Thyroid gland (tissue), 4 donors: ENCODE measurements at regions not wholly inside any gene's neighbourhood (a gene's known extent, or its start where the extent isn't known, plus 50 kb on each side); places are given as distances from the start of the nearest gene placed in this dataset.

Source experiments
- DNase-seq, 2 donors: peaks; one replicate each; pipeline ENCODE4 v3.0.0-alpha.2; 2019
- H3K27ac ChIP-seq, 3 donors: fragments of 200-600 bp; sonication (generic); 1 replicate in 2 of 3; 2 replicates in 1 of 3; pipeline ENCODE4 v1.5.1; 2016 to 2019; ENCODE audit warnings: mild to moderate bottlenecking in 1 of 3, moderate library complexity in 1 of 3
- H3K27me3 ChIP-seq: fragments of 200-600 bp; sonication (generic); one replicate; pipeline ENCODE4 v1.5.1; 2019
- H3K36me3 ChIP-seq, 2 donors: fragments of 200-600 bp; sonication (generic); one replicate each; pipeline ENCODE4 v1.5.1; 2016 to 2019
- H3K4me1 ChIP-seq, 2 donors: fragments of 200-600 bp; sonication (generic); one replicate each; pipeline ENCODE4 v1.5.1; 2017 to 2019
- H3K4me3 ChIP-seq, 3 donors: fragments of 200-600 bp; sonication (generic); replicated peaks in 1 of 3; 1 replicate in 2 of 3; 2 replicates in 1 of 3; pipeline ENCODE4 v1.5.1; 2016; ENCODE audit warnings: mild to moderate bottlenecking in 1 of 3
- H3K9me3 ChIP-seq: fragments of 200-600 bp; sonication (generic); one replicate; pipeline ENCODE4 v1.5.1; 2017
- CTCF ChIP-seq, 6 experiments: fragments of 200-600 bp in 3 of 6; fragments of 450-650 bp in 3 of 6; sonication (generic) in 3 of 6; IDR thresholded peaks; one replicate each; pipeline ENCODE4 v1.5.1; 2016 to 2019; ENCODE audit warnings: antibody characterized with exemption in 6 of 6, mild to moderate bottlenecking in 2 of 6, inconsistent platforms in 1 of 6, moderate library complexity in 1 of 6
- POLR2A ChIP-seq, 2 donors: fragments of 450-650 bp; IDR thresholded peaks; one replicate each; pipeline ENCODE4 v1.6.1; 2017; ENCODE audit warnings: antibody characterized with exemption in 2 of 2, mild to moderate bottlenecking in 2 of 2, moderate library complexity in 1 of 2
- WGBS, 2 donors: methylation state at CpG; one replicate each; pipeline ENCODE4 v1.1.5; 2017; 5-methylcytosine and 5-hydroxymethylcytosine counted together
- intact Hi-C: fragments of 100-400 bp; cut with DNase I; formaldehyde crosslinking; loops from one replicate; pipeline ENCODE4 v1.15.1; 2023

DNA sequence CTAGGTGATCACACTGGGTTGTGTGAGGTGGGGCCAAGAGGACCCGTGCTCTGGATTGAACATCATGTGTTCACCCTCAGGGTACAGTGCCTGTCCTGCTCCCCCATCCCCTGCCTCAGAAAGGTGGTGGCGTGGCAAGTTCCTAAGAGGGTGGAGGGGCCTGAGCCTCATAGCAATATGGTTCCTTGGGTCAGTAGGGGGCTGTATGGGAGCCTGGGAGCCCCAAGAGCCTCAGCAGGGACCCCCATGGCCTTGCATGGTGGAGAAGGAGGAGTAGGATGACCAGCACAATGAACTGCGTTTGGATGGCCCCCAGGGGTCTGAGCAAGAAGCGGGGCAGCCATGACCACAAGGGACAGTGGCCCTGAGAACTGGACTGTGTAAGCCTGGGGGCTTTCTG, 89.6 kb upstream of the SHB start:
- no peaks in the 10 kb centered on the region for H3K27me3 ChIP-seq
- no peaks in the 10 kb centered on the region for H3K36me3 ChIP-seq
- TF ChIP-seq CTCF (IDR thresholded peaks at IDR 0.05) (no peak), POLR2A (IDR thresholded peaks at IDR 0.05) (no peak)
- H3K27ac ChIP-seq, result no peak overlapping the region
- WGBS, 2 donors, result 88 to 96% methylated on average over 3 to 4 of the region's 4 CpGs
- no peaks in the 10 kb centered on the region for H3K4me1 ChIP-seq
- H3K4me3 ChIP-seq, result no peak overlapping the region
- intact Hi-C loops, result loop anchor here (5.0 kb wide), 1 partner anchor 246 kb away; no protein-coding TSS in a partner anchor
- H3K9me3 ChIP-seq, result no peaks in the 10 kb centered on the region
- no peak for DNase-seq

DNA sequence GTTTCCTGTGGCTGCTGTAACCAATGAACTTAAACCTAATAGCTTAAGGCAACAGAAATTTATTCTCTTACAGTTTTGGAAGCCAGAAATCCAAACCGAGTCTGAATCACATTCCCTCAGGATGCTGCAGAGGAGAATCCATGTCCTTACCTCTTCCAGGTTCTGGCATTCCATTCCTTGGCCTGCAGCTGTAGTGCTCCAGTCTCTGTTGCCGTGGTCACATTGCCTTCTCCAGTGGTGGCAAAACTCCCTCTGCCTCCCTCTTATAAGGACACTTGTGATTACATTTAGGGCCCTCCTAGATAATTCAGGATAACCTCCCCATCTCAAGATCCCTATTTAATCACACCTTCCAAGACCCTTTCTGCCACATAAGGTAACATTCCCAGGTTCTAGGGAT, 88.7 kb upstream of the SHB start:
- 82 to 85% methylated on average over 2 of the region's 2 CpGs for WGBS, 2 donors
- no peak overlapping the region for H3K4me3 ChIP-seq

DNA sequence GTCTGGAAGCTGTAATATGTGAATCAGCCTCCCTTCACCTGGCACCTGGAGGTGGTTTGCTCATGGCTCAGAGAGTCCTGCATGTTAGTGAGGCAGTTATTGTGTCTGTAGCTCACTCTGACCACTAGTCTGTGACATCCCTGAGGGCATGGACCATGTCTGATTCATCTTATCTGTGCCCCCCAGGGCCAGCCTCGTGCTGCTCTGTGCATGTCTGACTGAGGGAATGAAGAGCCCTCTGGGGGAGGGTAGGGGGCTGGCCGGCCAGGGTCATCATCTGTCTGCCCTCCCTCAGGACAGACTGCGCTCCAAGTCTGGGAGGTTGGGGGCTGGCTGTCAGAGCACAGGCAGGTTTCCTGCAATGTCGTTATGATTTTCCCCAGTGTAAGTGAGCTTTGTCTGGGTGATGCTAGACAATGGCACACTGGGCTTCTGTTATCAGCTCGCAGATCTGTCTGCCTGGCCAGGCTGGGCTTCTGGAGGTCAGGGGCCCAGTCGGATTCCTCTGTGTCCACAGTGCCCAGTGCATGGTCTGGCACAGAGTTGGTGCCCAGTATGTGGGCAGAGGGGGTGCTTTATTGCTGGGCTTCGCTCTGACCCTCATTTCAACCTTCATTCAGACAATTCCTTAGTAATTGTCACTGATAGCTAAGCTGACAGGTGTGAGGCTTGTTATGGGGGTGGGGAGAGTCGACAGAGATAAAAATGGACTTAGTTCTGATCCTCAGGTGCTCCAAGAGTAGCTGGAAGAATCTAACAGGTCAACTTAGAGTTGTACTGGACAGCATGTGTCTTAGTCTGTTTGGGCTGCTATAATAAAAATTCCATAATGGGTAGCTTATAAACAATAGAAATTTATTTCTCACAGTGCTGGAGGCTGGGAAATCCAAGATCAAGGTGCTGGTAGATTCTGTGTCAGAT, 85.7 kb upstream of the SHB start:
- no peak for TF ChIP-seq CTCF (IDR thresholded peaks at IDR 0.05)
- TF ChIP-seq POLR2A (IDR thresholded peaks at IDR 0.05), result no peak
- Histone ChIP-seq H3K27me3 (no peaks in the 10 kb centered on the region), H3K4me1 (no peaks in the 10 kb centered on the region), H3K27ac (no peak overlapping the region), H3K36me3 (no peaks in the 10 kb centered on the region), H3K9me3 (no peaks in the 10 kb centered on the region), H3K4me3 (no peak overlapping the region)
- intact Hi-C loops, result loop anchor here (5.0 kb wide), 1 partner anchor 242 kb away; no protein-coding TSS in a partner anchor
- DNase-seq, result no peak
- WGBS, 2 donors, result 65 to 71% methylated on average over 5 to 6 of the region's 8 CpGs

More for the DNA sequence above, 88.7 kb upstream of the SHB start:
- H3K4me1 ChIP-seq, result no peaks in the 10 kb centered on the region
- H3K27me3 ChIP-seq, result no peaks in the 10 kb centered on the region
- intact Hi-C loops, result loop anchor here (5.0 kb wide), 1 partner anchor 245 kb away; no protein-coding TSS in a partner anchor
- no peak overlapping the region for H3K27ac ChIP-seq
- TF ChIP-seq POLR2A (IDR thresholded peaks at IDR 0.05) (no peak), CTCF (IDR thresholded peaks at IDR 0.05) (no peak)
- no peaks in the 10 kb centered on the region for H3K36me3 ChIP-seq
- no peak for DNase-seq
- no peaks in the 10 kb centered on the region for H3K9me3 ChIP-seq

GRCh38 chr9:38153910-38154291, 84.9 kb upstream of the SHB start:
- TF ChIP-seq CTCF (IDR thresholded peaks at IDR 0.05) (no peak), POLR2A (IDR thresholded peaks at IDR 0.05) (no peak)
- WGBS, 2 donors, result 74 to 85% methylated on average over 3 to 4 of the region's 4 CpGs
- intact Hi-C loops, result no loop called here

More at GRCh38 chr9:38153910-38154291, 84.9 kb upstream of the SHB start:
- DNase-seq, result no peak
- H3K36me3 ChIP-seq, result no peaks in the 10 kb centered on the region
- no peak overlapping the region for H3K27ac ChIP-seq
- no peaks in the 10 kb centered on the region for H3K9me3 ChIP-seq
- no peaks in the 10 kb centered on the region for H3K27me3 ChIP-seq
- H3K4me3 ChIP-seq, result no peak overlapping the region
- no peaks in the 10 kb centered on the region for H3K4me1 ChIP-seq
